ENCODE measurements at regions not wholly inside any gene's neighbourhood (a gene's known extent, or its start where the extent isn't known, plus 50 kb on each side); places are given as distances from the start of the nearest gene placed in this dataset.
"Not testable (repeated sequence)": the region's sequence is repeated elsewhere in the genome, so short reads cannot be mapped to it uniquely, and the experiment has no call there.

GRCh38 chr1:47689894-47690293 lies 252.1 kb downstream of the FOXD2 start:
- 86 to 92% methylated on average over 11 of the region's 11 CpGs for WGBS, 2 donors
- Histone ChIP-seq H3K27ac (no peak overlapping the region), H3K36me3 (no peaks in the 10 kb centered on the region), H3K4me3 (no peak overlapping the region), H3K9me3 (no peaks in the 10 kb centered on the region), H3K4me1 (no peaks in the 10 kb centered on the region), H3K27me3 (peaks cover 0 to 71% (median 0%) of the 10 kb centered on the region in 4 donors)
- no peak for TF ChIP-seq POLR2A (IDR thresholded peaks at IDR 0.05)
- no peak for TF ChIP-seq CTCF (IDR thresholded peaks at IDR 0.05)
- intact Hi-C loops (cut with DNase I): no loop called here
- DNase-seq: no peak

GRCh38 chr1:47690341-47691250 lies 252.8 kb downstream of the FOXD2 start:
- WGBS, 2 donors: 77 to 87% methylated on average over 15 of the region's 15 CpGs

GRCh38 chr1:47691293-47691692 lies 253.4 kb downstream of the FOXD2 start:
- 78 to 82% methylated on average over 4 of the region's 4 CpGs for WGBS, 2 donors
- H3K4me1 ChIP-seq; H3K4me3 ChIP-seq; H3K36me3 ChIP-seq; H3K9me3 ChIP-seq; DNase-seq; intact Hi-C loops (cut with DNase I); H3K27ac ChIP-seq: not testable (repeated sequence)
- H3K27me3 ChIP-seq: peaks cover 0 to 79% (median 0%) of the 10 kb centered on the region in 4 donors

More at GRCh38 chr1:47690341-47691250, 252.8 kb downstream of the FOXD2 start:
- H3K4me3 ChIP-seq: no peak overlapping the region
- H3K4me1 ChIP-seq: no peaks in the 10 kb centered on the region
- H3K36me3 ChIP-seq: no peaks in the 10 kb centered on the region
- no peak overlapping the region for H3K27ac ChIP-seq
- peaks cover 0 to 76% (median 0%) of the 10 kb centered on the region in 4 donors for H3K27me3 ChIP-seq
- DNase-seq: no peak
- TF ChIP-seq POLR2A (IDR thresholded peaks at IDR 0.05): no peak
- no peak for TF ChIP-seq CTCF (IDR thresholded peaks at IDR 0.05)
- H3K9me3 ChIP-seq: no peaks in the 10 kb centered on the region
- intact Hi-C loops (cut with DNase I): no loop called here

- Histone ChIP-seq H3K4me1 (no peaks in the 10 kb centered on the region), H3K27me3 (peaks cover 0 to 70% (median 0%) of the 10 kb centered on the region in 4 donors), H3K9me3 (no peaks in the 10 kb centered on the region), H3K27ac (no peak overlapping the region), H3K36me3 (no peaks in the 10 kb centered on the region), H3K4me3 (no peak overlapping the region)
- DNase-seq: no peak
- 91 to 100% methylated on average over 7 of the region's 7 CpGs for WGBS, 2 donors
- intact Hi-C loops (cut with DNase I): no loop called here
- TF ChIP-seq POLR2A (IDR thresholded peaks at IDR 0.05) (no peak), CTCF (IDR thresholded peaks at IDR 0.05) (no peak)
These were observed 254.4 kb downstream of the FOXD2 start for GRCh38 chr1:47692196-47692595.

GRCh38 chr1:47693115-47693514 lies 255.3 kb downstream of the FOXD2 start:
- no peak overlapping the region for H3K4me3 ChIP-seq
- no peak overlapping the region for H3K27ac ChIP-seq
- H3K4me1 ChIP-seq: no peaks in the 10 kb centered on the region
- peaks cover 0 to 68% (median 0%) of the 10 kb centered on the region in 4 donors for H3K27me3 ChIP-seq
- H3K9me3 ChIP-seq: no peaks in the 10 kb centered on the region
- intact Hi-C loops (cut with DNase I): no loop called here
- WGBS, 2 donors: 81 to 82% methylated on average over 6 to 8 of the region's 8 CpGs
- no peaks in the 10 kb centered on the region for H3K36me3 ChIP-seq
- DNase-seq: no peak
- TF ChIP-seq CTCF (IDR thresholded peaks at IDR 0.05): no peak
- TF ChIP-seq POLR2A (IDR thresholded peaks at IDR 0.05): no peak

Measured in esophagus squamous epithelium (tissue), 5 donors.